AG04450 (cell line): ENCODE measurements at regions not wholly inside any gene's neighbourhood (a gene's known extent, or its start where the extent isn't known, plus 50 kb on each side); places are given as distances from the start of the nearest gene placed in this dataset.

Experiments
- CTCF ChIA-PET: fragments of 300-600, 350-600 bp; formaldehyde crosslinking; extraction: SDS; loops from one replicate; lab custom pipeline; 2022; ENCODE audit warnings: antibody characterized with exemption, inconsistent platforms; lab: Charles Lee
- POLR2A ChIA-PET: fragments of 350-600 bp; formaldehyde crosslinking; extraction: SDS; loops from one replicate; lab custom pipeline; 2021; ENCODE audit warnings: antibody characterized with exemption, inconsistent platforms; lab: Yijun Ruan, JAX
- DNase-seq: peaks from one replicate; pipeline ENCODE4 v3.0.0-alpha.2; 2011; ENCODE audit warnings: low read depth, low spot score
- H3K27ac ChIP-seq: one replicate; pipeline ENCODE4 v1.5.1; 2012; ENCODE audit warnings: low read depth, low read length, control low read depth
- H3K27me3 ChIP-seq: one replicate; pipeline ENCODE4 v1.6.0; 2012; ENCODE audit warnings: low read length; ENCODE audit not compliant: control insufficient read depth, insufficient read depth
- H3K4me3 ChIP-seq: 2 replicates; pipeline ENCODE4 v1.5.1; 2011; ENCODE audit warnings: mild to moderate bottlenecking, low read depth, low read length, control low read depth
- H3K9me3 ChIP-seq: 2 replicates; pipeline ENCODE4 v1.5.1; 2012; ENCODE audit warnings: low read length; ENCODE audit not compliant: control insufficient read depth, insufficient read depth
- CTCF ChIP-seq: IDR thresholded peaks from 2 replicates; pipeline ENCODE4 v1.5.1; 2011; ENCODE audit warnings: low read depth, low read length, control low read depth, inconsistent platforms

- no peak for DNase-seq
- no peak overlapping the region for H3K27ac ChIP-seq
- CTCF ChIA-PET = no interaction called here
- H3K9me3 ChIP-seq = peaks cover 4% of the 10 kb centered on the region; the same call in 1 of the 2 replicates
- no peak for TF ChIP-seq CTCF
- H3K4me3 ChIP-seq = no peak overlapping the region
- no peaks in the 10 kb centered on the region for H3K27me3 ChIP-seq
- POLR2A ChIA-PET = no interaction called here
Measured at GRCh38 chr13:81488021-81488420, 1147.1 kb upstream of the SPRY2 start.

GRCh38 chr13:81487151-81487550, 1146.2 kb upstream of the SPRY2 start:
- ChIA-PET POLR2A (no interaction called here), CTCF (no interaction called here)

GRCh38 chr13:81480634-81481033, 1139.7 kb upstream of the SPRY2 start:
- no peak for TF ChIP-seq CTCF
- H3K27me3 ChIP-seq = no peaks in the 10 kb centered on the region
- no peak overlapping the region for H3K4me3 ChIP-seq
- POLR2A ChIA-PET = no interaction called here
- CTCF ChIA-PET = no interaction called here
- H3K9me3 ChIP-seq = no peaks in the 10 kb centered on the region
- DNase-seq = no peak
- H3K27ac ChIP-seq = no peak overlapping the region

More at GRCh38 chr13:81487151-81487550, 1146.2 kb upstream of the SPRY2 start:
- H3K4me3 ChIP-seq = no peak overlapping the region
- no peak overlapping the region for H3K27ac ChIP-seq
- H3K9me3 ChIP-seq = peaks cover 4% of the 10 kb centered on the region; the same call in 1 of the 2 replicates
- no peaks in the 10 kb centered on the region for H3K27me3 ChIP-seq
- DNase-seq = no peak
- no peak for TF ChIP-seq CTCF

GRCh38 chr13:81473366-81473899, 1132.5 kb upstream of the SPRY2 start:
- H3K9me3 ChIP-seq = peaks cover 5% of the 10 kb centered on the region
- DNase-seq = no peak
- no peak for TF ChIP-seq CTCF
- H3K27ac ChIP-seq = no peak overlapping the region
- ChIA-PET POLR2A (no interaction called here), CTCF (no interaction called here)
- no peaks in the 10 kb centered on the region for H3K27me3 ChIP-seq
- no peak overlapping the region for H3K4me3 ChIP-seq

- no peak for TF ChIP-seq CTCF
- peaks cover 2% of the 10 kb centered on the region; the same call in 1 of the 2 replicates for H3K9me3 ChIP-seq
- no peak for DNase-seq
- no peak overlapping the region for H3K27ac ChIP-seq
- no peak overlapping the region for H3K4me3 ChIP-seq
- ChIA-PET POLR2A (no interaction called here), CTCF (no interaction called here)
- H3K27me3 ChIP-seq = no peaks in the 10 kb centered on the region
Measured at GRCh38 chr13:81458170-81458569, 1117.2 kb upstream of the SPRY2 start.
